Upper lobe of right lung (tissue), 1 donor: ENCODE measurements at regions not wholly inside any gene's neighbourhood (a gene's known extent, or its start where the extent isn't known, plus 50 kb on each side); places are given as distances from the start of the nearest gene placed in this dataset.

Experiments used
- ATAC-seq: fragments of 200-7000 bp; cut with Tn5 transposase; one replicate; pipeline ENCODE4 v1.9.1; 2020; ENCODE audit warnings: mild to moderate bottlenecking, moderate library complexity
- DNase-seq: peaks from one replicate; pipeline ENCODE4 v3.0.0-alpha.2; 2020
- H3K27ac ChIP-seq: fragments of 200-600 bp; one replicate; pipeline ENCODE4 v1.8.0; 2022
- H3K27me3 ChIP-seq: fragments of 200-600 bp; one replicate; pipeline ENCODE4 v1.8.0; 2022; ENCODE audit warnings: mild to moderate bottlenecking
- H3K36me3 ChIP-seq: fragments of 200-600 bp; one replicate; pipeline ENCODE4 v1.8.0; 2022
- H3K4me1 ChIP-seq: fragments of 200-600 bp; one replicate; pipeline ENCODE4 v1.8.0; 2022
- H3K4me3 ChIP-seq: fragments of 200-600 bp; one replicate; pipeline ENCODE4 v1.8.0; 2022; ENCODE audit warnings: mild to moderate bottlenecking
- H3K9me3 ChIP-seq: fragments of 200-600 bp; one replicate; pipeline ENCODE4 v1.8.0; 2022
- CTCF ChIP-seq: fragments of 200-600 bp; IDR thresholded peaks from one replicate; pipeline ENCODE4 v1.8.0; 2022; ENCODE audit warnings: antibody characterized with exemption
- intact Hi-C: fragments of 100-400 bp; cut with DNase I; formaldehyde crosslinking; loops from one replicate; pipeline ENCODE4 v1.11.0; 2022
- donor health status: DM: no; HTN: yes; CAD: no; lungs with severe emphysema.

- no peak overlapping the region for H3K4me3 ChIP-seq
- no peaks in the 10 kb centered on the region for H3K36me3 ChIP-seq
- H3K9me3 ChIP-seq: no peaks in the 10 kb centered on the region
- H3K4me1 ChIP-seq: no peaks in the 10 kb centered on the region
- intact Hi-C loops: no loop called here
- no peak overlapping the region for H3K27ac ChIP-seq
- ATAC-seq: no peak
- TF ChIP-seq CTCF: no peak
- H3K27me3 ChIP-seq: no peaks in the 10 kb centered on the region
- no peak for DNase-seq
These were observed 1294.4 kb downstream of the CDH8 start for GRCh38 chr16:60741810-60742209.

GRCh38 chr16:60739737-60740683 lies 1296.2 kb downstream of the CDH8 start:
- no peak for ATAC-seq
- Histone ChIP-seq H3K4me3 (no peak overlapping the region), H3K9me3 (no peaks in the 10 kb centered on the region), H3K36me3 (no peaks in the 10 kb centered on the region), H3K27me3 (no peaks in the 10 kb centered on the region), H3K27ac (no peak overlapping the region), H3K4me1 (no peaks in the 10 kb centered on the region)
- TF ChIP-seq CTCF: no peak
- no peak for DNase-seq
- intact Hi-C loops: no loop called here

- ATAC-seq (no peak), DNase-seq (no peak)
- H3K27ac ChIP-seq: no peak overlapping the region
- no peaks in the 10 kb centered on the region for H3K4me1 ChIP-seq
- H3K9me3 ChIP-seq: no peaks in the 10 kb centered on the region
- no peak for TF ChIP-seq CTCF
- intact Hi-C loops: no loop called here
- H3K27me3 ChIP-seq: no peaks in the 10 kb centered on the region
- no peaks in the 10 kb centered on the region for H3K36me3 ChIP-seq
- no peak overlapping the region for H3K4me3 ChIP-seq
These were observed 1304.7 kb downstream of the CDH8 start for GRCh38 chr16:60731329-60732050.

- DNase-seq (no peak), ATAC-seq (no peak)
- H3K9me3 ChIP-seq: no peaks in the 10 kb centered on the region
- H3K27me3 ChIP-seq: no peaks in the 10 kb centered on the region
- H3K4me3 ChIP-seq: no peak overlapping the region
- no peak for TF ChIP-seq CTCF
- no peaks in the 10 kb centered on the region for H3K36me3 ChIP-seq
- intact Hi-C loops: no loop called here
- H3K4me1 ChIP-seq: no peaks in the 10 kb centered on the region
- H3K27ac ChIP-seq: no peak overlapping the region
These were observed 1307.2 kb downstream of the CDH8 start for GRCh38 chr16:60729051-60729450.

GRCh38 chr16:60727851-60728250 lies 1308.4 kb downstream of the CDH8 start:
- Histone ChIP-seq H3K9me3 (no peaks in the 10 kb centered on the region), H3K27ac (no peak overlapping the region), H3K27me3 (no peaks in the 10 kb centered on the region), H3K4me1 (no peaks in the 10 kb centered on the region), H3K36me3 (no peaks in the 10 kb centered on the region), H3K4me3 (no peak overlapping the region)
- intact Hi-C loops: no loop called here
- DNase-seq: no peak
- ATAC-seq: peak; percentile 36
- no peak for TF ChIP-seq CTCF
